Neural cell (in vitro differentiated cells): ENCODE measurements at regions not wholly inside any gene's neighbourhood (a gene's known extent, or its start where the extent isn't known, plus 50 kb on each side); places are given as distances from the start of the nearest gene placed in this dataset.

Experiments
- H2AFZ ChIP-seq: fragments of 200-600, 300-800 bp; sonication (generic), shearing (Covaris generic); 2 replicates; pipeline ENCODE4 v1.6.0; 2014; ENCODE audit warnings: low read depth, mild to moderate bottlenecking, antibody characterized with exemption, low read length, moderate library complexity
- H3F3A ChIP-seq: fragments of 200-600 bp; shearing (Covaris generic); 2 replicates; pipeline ENCODE4 v1.6.1; 2016; ENCODE audit warnings: mild to moderate bottlenecking, moderate library complexity, mixed read lengths, antibody characterized with exemption, low read length; ENCODE audit not compliant: insufficient read depth, poor library complexity, severe bottlenecking
- H3K27ac ChIP-seq: fragments of 200-600, 300-800 bp; sonication (generic), shearing (Covaris generic); 2 replicates; pipeline ENCODE4 v1.5.1; 2014; ENCODE audit warnings: mild to moderate bottlenecking, low read length, moderate library complexity
- H3K27me3 ChIP-seq: fragments of 300-800, 200-600 bp; sonication (generic), shearing (Covaris generic); 2 replicates; pipeline ENCODE4 v1.6.0; 2014; ENCODE audit warnings: mild to moderate bottlenecking, low read depth, low read length, moderate library complexity; ENCODE audit not compliant: insufficient read depth
- H3K36me3 ChIP-seq: fragments of 300-800, 200-600 bp; sonication (generic), shearing (Covaris generic); 2 replicates; pipeline ENCODE4 v1.5.1; 2014; ENCODE audit warnings: mild to moderate bottlenecking, antibody characterized with exemption, low read length, moderate library complexity; ENCODE audit not compliant: insufficient read depth
- H3K4me2 ChIP-seq: fragments of 300-800, 200-600 bp; sonication (generic), shearing (Covaris generic); 2 replicates; pipeline ENCODE4 v1.6.0; 2014; ENCODE audit warnings: mild to moderate bottlenecking, low read length
- H3K4me3 ChIP-seq: fragments of 300-800, 200-600 bp; sonication (generic), shearing (Covaris generic); 2 replicates; pipeline ENCODE4 v1.5.1; 2014; ENCODE audit warnings: mild to moderate bottlenecking, low read length, moderate library complexity
- H3K79me2 ChIP-seq: fragments of 200-600 bp; shearing (Covaris generic); replicated peaks from 2 replicates; pipeline ENCODE4 v1.6.0; 2014; ENCODE audit warnings: mild to moderate bottlenecking, low read length, moderate library complexity; ENCODE audit not compliant: insufficient read depth
- H3K9ac ChIP-seq: fragments of 300-800, 200-600 bp; sonication (generic), shearing (Covaris generic); 2 replicates; pipeline ENCODE4 v1.6.1; 2016; ENCODE audit warnings: mild to moderate bottlenecking, low read length, mixed read lengths
- H3K9me2 ChIP-seq: fragments of 200-600 bp; shearing (Covaris generic); 2 replicates; pipeline ENCODE4 v1.6.1; 2016; ENCODE audit warnings: mild to moderate bottlenecking, low read length, mixed read lengths; ENCODE audit not compliant: insufficient read depth
- H3K9me3 ChIP-seq: fragments of 200-600, 300-800 bp; sonication (generic), shearing (Covaris generic); 2 replicates; pipeline ENCODE4 v1.6.1; 2016; ENCODE audit warnings: mild to moderate bottlenecking, mixed run types, low read length, moderate library complexity, mixed read lengths
- H4K20me1 ChIP-seq: fragments of 200-600 bp; shearing (Covaris generic); 2 replicates; pipeline ENCODE4 v1.6.1; 2016; ENCODE audit warnings: mild to moderate bottlenecking, mixed run types; ENCODE audit not compliant: insufficient read depth
- EP300 ChIP-seq: fragments of 450-650 bp; conservative IDR thresholded peaks from 2 replicates; pipeline ENCODE4 v1.6.1; 2014; ENCODE audit warnings: antibody characterized with exemption, mild to moderate bottlenecking, moderate library complexity; ENCODE audit not compliant: poor library complexity, severe bottlenecking
- EZH2 ChIP-seq: fragments of 200-600, 300-800 bp; shearing (Covaris generic), sonication (generic); IDR thresholded peaks from 2 replicates; pipeline ENCODE4 v1.6.1; 2014; ENCODE audit warnings: antibody characterized with exemption, low read length, borderline replicate concordance, mild to moderate bottlenecking; ENCODE audit not compliant: insufficient read depth, poor library complexity, severe bottlenecking
- MXI1 ChIP-seq: fragments of 450-650 bp; conservative IDR thresholded peaks from 2 replicates; pipeline ENCODE4 v1.6.1; 2014; ENCODE audit warnings: antibody characterized with exemption, mild to moderate bottlenecking; ENCODE audit not compliant: poor library complexity, severe bottlenecking
- POLR2AphosphoS5 ChIP-seq: IDR thresholded peaks from 2 replicates; pipeline ENCODE4 v1.6.1; 2012
- RAD21 ChIP-seq: fragments of 450-650 bp; conservative IDR thresholded peaks from 2 replicates; pipeline ENCODE4 v1.6.1; 2014; ENCODE audit warnings: antibody characterized with exemption, mild to moderate bottlenecking, moderate library complexity
- SMC3 ChIP-seq: fragments of 450-650 bp; conservative IDR thresholded peaks from 2 replicates; pipeline ENCODE4 v1.6.1; 2014; ENCODE audit warnings: antibody characterized with exemption, mild to moderate bottlenecking, moderate library complexity; ENCODE audit not compliant: poor library complexity
- TAF1 ChIP-seq: IDR thresholded peaks from 2 replicates; pipeline ENCODE4 v1.6.1; 2012; ENCODE audit warnings: low read depth
- TF ChIP-seq, protein P1 (sequence below): fragments of 450-650 bp; IDR thresholded peaks from 2 replicates; pipeline ENCODE4 v1.5.1; 2014; ENCODE audit warnings: antibody characterized with exemption, mild to moderate bottlenecking, moderate library complexity; ENCODE audit not compliant: poor library complexity, severe bottlenecking
- TF ChIP-seq, protein P2 (sequence below): IDR thresholded peaks from 2 replicates; pipeline ENCODE4 v1.6.1; 2012; ENCODE audit warnings: borderline replicate concordance

- TF ChIP-seq TAF1: no peak
- TF ChIP-seq, protein P1, sequence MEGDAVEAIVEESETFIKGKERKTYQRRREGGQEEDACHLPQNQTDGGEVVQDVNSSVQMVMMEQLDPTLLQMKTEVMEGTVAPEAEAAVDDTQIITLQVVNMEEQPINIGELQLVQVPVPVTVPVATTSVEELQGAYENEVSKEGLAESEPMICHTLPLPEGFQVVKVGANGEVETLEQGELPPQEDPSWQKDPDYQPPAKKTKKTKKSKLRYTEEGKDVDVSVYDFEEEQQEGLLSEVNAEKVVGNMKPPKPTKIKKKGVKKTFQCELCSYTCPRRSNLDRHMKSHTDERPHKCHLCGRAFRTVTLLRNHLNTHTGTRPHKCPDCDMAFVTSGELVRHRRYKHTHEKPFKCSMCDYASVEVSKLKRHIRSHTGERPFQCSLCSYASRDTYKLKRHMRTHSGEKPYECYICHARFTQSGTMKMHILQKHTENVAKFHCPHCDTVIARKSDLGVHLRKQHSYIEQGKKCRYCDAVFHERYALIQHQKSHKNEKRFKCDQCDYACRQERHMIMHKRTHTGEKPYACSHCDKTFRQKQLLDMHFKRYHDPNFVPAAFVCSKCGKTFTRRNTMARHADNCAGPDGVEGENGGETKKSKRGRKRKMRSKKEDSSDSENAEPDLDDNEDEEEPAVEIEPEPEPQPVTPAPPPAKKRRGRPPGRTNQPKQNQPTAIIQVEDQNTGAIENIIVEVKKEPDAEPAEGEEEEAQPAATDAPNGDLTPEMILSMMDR: no peak
- no peak for TF ChIP-seq EP300
- no peak for TF ChIP-seq SMC3
- no peak for TF ChIP-seq MXI1
- TF ChIP-seq POLR2AphosphoS5: no peak
- TF ChIP-seq RAD21: no peak
- TF ChIP-seq, protein P2, sequence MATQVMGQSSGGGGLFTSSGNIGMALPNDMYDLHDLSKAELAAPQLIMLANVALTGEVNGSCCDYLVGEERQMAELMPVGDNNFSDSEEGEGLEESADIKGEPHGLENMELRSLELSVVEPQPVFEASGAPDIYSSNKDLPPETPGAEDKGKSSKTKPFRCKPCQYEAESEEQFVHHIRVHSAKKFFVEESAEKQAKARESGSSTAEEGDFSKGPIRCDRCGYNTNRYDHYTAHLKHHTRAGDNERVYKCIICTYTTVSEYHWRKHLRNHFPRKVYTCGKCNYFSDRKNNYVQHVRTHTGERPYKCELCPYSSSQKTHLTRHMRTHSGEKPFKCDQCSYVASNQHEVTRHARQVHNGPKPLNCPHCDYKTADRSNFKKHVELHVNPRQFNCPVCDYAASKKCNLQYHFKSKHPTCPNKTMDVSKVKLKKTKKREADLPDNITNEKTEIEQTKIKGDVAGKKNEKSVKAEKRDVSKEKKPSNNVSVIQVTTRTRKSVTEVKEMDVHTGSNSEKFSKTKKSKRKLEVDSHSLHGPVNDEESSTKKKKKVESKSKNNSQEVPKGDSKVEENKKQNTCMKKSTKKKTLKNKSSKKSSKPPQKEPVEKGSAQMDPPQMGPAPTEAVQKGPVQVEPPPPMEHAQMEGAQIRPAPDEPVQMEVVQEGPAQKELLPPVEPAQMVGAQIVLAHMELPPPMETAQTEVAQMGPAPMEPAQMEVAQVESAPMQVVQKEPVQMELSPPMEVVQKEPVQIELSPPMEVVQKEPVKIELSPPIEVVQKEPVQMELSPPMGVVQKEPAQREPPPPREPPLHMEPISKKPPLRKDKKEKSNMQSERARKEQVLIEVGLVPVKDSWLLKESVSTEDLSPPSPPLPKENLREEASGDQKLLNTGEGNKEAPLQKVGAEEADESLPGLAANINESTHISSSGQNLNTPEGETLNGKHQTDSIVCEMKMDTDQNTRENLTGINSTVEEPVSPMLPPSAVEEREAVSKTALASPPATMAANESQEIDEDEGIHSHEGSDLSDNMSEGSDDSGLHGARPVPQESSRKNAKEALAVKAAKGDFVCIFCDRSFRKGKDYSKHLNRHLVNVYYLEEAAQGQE: no peak
- TF ChIP-seq EZH2: no peak
- Histone ChIP-seq H3K4me3 (no peak overlapping the region), H3K27ac (no peak overlapping the region)
Measured at GRCh38 chr5:12214267-12215015, 310.2 kb upstream of the CTNND2 start.

GRCh38 chr5:12208366-12209100 lies 304.3 kb upstream of the CTNND2 start:
- Histone ChIP-seq H3K9ac (no peak overlapping the region), H3F3A (no peaks in the 10 kb centered on the region), H3K27me3 (no peaks in the 10 kb centered on the region), H4K20me1 (no peaks in the 10 kb centered on the region), H3K36me3 (no peaks in the 10 kb centered on the region), H3K9me3 (no peaks in the 10 kb centered on the region), H2AFZ (no peak overlapping the region), H3K27ac (no peak overlapping the region), H3K79me2 (no peaks in the 10 kb centered on the region), H3K4me2 (no peak overlapping the region), H3K4me3 (no peak overlapping the region), H3K9me2 (no peaks in the 10 kb centered on the region)
- TF ChIP-seq TAF1: no peak
- TF ChIP-seq MXI1: no peak
- TF ChIP-seq, protein P2: no peak
- TF ChIP-seq EZH2: no peak

More at GRCh38 chr5:12214267-12215015, 310.2 kb upstream of the CTNND2 start:
- H3K9ac ChIP-seq: no peak overlapping the region
- no peaks in the 10 kb centered on the region for H3K9me3 ChIP-seq
- no peaks in the 10 kb centered on the region for H4K20me1 ChIP-seq
- H3K4me2 ChIP-seq: no peak overlapping the region
- H3K27me3 ChIP-seq: no peaks in the 10 kb centered on the region
- H3K79me2 ChIP-seq: no peaks in the 10 kb centered on the region
- no peaks in the 10 kb centered on the region for H3K9me2 ChIP-seq
- no peak overlapping the region for H2AFZ ChIP-seq
- no peaks in the 10 kb centered on the region for H3F3A ChIP-seq
- no peaks in the 10 kb centered on the region for H3K36me3 ChIP-seq
